ENCODE measurements at regions not wholly inside any gene's neighbourhood (a gene's known extent, or its start where the extent isn't known, plus 50 kb on each side); places are given as distances from the start of the nearest gene placed in this dataset.

DNA sequence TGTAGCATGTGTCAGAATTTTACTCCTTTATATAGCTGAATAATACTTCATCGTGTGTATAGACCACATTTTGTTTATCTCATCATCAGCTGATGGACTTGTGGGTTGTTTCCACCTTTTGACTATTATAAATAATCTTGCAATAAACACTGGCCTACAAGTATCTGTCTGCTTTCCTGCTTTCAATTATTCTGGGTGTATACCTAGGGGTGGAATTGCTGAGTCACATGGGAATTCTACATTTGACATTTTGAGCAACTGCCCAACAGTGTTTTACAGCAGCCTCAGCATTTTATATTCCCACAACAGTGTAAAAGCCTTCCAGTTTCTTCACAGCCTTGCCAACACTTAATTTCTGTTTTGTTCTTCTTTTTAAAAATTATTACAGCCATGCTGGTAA is 200.3 kb upstream of the PRSS1 start:
- H3K4me3 ChIP-seq (ENCODE audit: low read length): no peak overlapping the region
- DNase-seq (ENCODE audit: low read depth): no peak
- TF ChIP-seq, protein P1, sequence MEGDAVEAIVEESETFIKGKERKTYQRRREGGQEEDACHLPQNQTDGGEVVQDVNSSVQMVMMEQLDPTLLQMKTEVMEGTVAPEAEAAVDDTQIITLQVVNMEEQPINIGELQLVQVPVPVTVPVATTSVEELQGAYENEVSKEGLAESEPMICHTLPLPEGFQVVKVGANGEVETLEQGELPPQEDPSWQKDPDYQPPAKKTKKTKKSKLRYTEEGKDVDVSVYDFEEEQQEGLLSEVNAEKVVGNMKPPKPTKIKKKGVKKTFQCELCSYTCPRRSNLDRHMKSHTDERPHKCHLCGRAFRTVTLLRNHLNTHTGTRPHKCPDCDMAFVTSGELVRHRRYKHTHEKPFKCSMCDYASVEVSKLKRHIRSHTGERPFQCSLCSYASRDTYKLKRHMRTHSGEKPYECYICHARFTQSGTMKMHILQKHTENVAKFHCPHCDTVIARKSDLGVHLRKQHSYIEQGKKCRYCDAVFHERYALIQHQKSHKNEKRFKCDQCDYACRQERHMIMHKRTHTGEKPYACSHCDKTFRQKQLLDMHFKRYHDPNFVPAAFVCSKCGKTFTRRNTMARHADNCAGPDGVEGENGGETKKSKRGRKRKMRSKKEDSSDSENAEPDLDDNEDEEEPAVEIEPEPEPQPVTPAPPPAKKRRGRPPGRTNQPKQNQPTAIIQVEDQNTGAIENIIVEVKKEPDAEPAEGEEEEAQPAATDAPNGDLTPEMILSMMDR (conservative IDR thresholded peaks at IDR 0.05; ENCODE audit: low read depth, low read length): no peak

DNA sequence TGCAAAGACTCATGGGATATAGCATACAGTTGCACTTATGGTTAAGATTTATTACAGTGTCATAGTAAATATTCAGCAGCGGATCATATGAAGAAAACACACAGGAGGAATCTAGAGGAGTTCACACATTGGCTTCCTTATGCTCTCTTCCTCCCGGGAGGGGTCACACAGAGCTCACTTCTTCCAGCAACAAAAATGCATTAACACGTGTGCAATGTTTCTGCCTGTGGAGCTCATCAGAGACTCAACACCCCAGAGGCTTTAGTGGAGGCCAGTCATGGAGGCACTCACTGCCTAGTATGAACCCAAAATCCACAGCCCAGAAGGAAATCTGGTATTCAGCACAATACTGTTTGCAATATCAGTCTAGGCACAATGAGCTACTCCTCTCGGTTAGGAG is 202.8 kb upstream of the PRSS1 start:
- H3K4me3 ChIP-seq (ENCODE audit: low read length): no peak overlapping the region
- TF ChIP-seq, protein P1 (conservative IDR thresholded peaks at IDR 0.05; ENCODE audit: low read depth, low read length): no peak
- DNase-seq (ENCODE audit: low read depth): no peak

DNA sequence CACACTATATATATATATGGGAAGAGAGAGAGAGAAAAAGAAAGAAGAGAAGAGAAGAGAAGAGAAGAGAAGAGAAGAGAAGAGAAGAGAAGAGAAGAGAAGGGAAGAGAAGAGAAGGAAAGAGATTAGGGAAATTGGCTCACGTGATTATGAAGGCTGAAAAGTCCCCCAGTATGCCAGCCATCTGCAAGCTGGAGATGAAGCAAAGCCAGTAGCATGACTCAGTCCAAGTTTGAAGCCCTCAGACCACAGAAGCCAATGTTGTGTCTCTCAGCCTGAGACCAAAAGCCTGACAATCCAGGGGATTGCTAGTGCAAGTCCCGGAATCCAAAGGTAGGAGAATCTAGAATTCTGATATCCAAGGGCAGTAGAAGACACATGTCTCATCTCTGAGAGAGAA is 206.3 kb upstream of the PRSS1 start:
- no peak overlapping the region for H3K4me3 ChIP-seq (ENCODE audit: low read length)
- DNase-seq (ENCODE audit: low read depth): no peak
- TF ChIP-seq, protein P1 (conservative IDR thresholded peaks at IDR 0.05; ENCODE audit: low read depth, low read length): no peak

DNA sequence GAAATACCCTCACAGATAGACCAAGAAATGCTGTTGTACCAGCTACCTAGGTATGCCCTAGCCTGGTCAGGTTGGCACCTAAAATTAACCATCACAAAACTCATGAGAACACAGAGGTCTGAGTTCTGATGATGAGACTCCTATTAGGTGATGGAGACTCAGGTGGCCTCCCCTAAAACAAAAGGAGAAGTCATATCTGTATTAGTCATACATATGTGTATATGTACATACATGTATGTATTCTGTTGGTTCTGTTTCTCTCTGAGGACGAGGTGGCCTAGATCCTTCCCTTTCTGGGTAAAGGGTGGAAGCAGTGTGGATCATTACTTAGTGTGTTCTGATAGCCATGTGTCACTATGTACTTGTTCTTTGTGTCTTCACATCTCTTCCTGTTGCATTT is 207.2 kb upstream of the PRSS1 start:
- TF ChIP-seq, protein P1 (conservative IDR thresholded peaks at IDR 0.05; ENCODE audit: low read depth, low read length): no peak
- no peak overlapping the region for H3K4me3 ChIP-seq (ENCODE audit: low read length)
- DNase-seq (ENCODE audit: low read depth): no peak

DNA sequence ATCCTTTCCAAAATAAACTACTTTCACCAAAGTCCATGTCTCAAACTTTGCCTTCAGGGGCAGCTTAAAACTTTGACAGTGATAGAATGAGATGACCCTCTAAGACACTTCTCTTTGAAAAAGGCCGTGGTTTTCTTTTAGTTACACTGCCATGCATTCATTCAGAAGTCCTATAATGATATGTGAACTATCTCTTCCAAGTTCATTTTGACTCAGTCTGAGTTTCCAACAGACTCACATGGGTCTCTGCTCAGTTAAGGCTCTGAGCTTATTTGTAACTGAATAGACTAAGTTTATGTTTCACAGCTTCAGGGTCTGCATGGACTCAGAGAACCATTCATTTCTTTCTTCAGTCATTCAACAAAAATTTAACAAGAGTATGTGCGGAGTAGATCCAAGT is 208.9 kb upstream of the PRSS1 start:
- no peak for DNase-seq (ENCODE audit: low read depth)
- TF ChIP-seq, protein P1 (conservative IDR thresholded peaks at IDR 0.05; ENCODE audit: low read depth, low read length): no peak
- no peak overlapping the region for H3K4me3 ChIP-seq (ENCODE audit: low read length)

DNA sequence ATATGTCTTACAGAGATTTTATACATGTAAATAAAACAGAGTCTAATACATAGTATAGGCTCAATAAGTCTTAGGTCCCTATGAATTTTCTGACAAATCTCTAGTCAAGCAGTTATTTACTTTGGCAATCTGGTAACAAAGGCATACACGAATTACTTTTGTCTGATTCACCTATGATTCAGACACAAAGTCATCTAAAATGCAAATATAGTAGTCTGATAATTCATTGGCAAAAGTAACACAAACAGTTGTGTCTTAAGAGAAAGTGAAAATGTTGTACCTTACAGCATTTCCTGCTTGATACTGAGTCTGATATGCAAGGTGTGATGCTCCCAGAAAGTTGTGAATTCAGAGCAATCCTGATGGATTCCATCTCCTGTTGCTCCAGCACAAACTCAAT is 209.4 kb upstream of the PRSS1 start:
- no peak for DNase-seq (ENCODE audit: low read depth)
- TF ChIP-seq, protein P1 (conservative IDR thresholded peaks at IDR 0.05; ENCODE audit: low read depth, low read length): no peak
- no peak overlapping the region for H3K4me3 ChIP-seq (ENCODE audit: low read length)

DNA sequence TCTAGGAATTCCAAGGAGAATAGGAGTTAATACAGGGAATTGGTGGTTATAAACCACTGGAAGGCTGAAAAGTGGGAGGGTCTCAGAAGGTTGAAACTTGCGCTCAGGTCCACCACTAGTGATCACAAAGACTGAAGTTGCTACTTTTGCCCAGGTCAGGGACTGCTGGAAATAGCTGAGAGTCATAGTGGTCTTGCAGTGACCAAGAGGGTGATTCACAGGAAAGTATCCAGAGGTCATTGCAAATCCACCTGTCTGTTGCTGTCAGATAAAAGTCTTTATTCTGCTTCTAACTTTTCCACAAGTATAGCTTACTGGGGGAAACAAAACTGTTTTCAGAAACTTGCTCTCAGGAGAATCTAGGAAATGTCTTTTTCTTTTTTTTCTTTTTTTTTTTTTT is 211.5 kb upstream of the PRSS1 start:
- TF ChIP-seq, protein P1 (conservative IDR thresholded peaks at IDR 0.05; ENCODE audit: low read depth, low read length): no peak
- no peak for DNase-seq (ENCODE audit: low read depth)
- no peak overlapping the region for H3K4me3 ChIP-seq (ENCODE audit: low read length)
